Thyroid gland (tissue), 4 donors: ENCODE measurements at regions not wholly inside any gene's neighbourhood (a gene's known extent, or its start where the extent isn't known, plus 50 kb on each side); places are given as distances from the start of the nearest gene placed in this dataset.

Experiments
- DNase-seq, 2 donors: peaks; one replicate each; pipeline ENCODE4 v3.0.0-alpha.2; 2019
- H3K27ac ChIP-seq, 3 donors: fragments of 200-600 bp; sonication (generic); 1 replicate in 2 of 3; 2 replicates in 1 of 3; pipeline ENCODE4 v1.5.1; 2016 to 2019; ENCODE audit warnings: mild to moderate bottlenecking in 1 of 3, moderate library complexity in 1 of 3
- H3K27me3 ChIP-seq: fragments of 200-600 bp; sonication (generic); one replicate; pipeline ENCODE4 v1.5.1; 2019
- H3K36me3 ChIP-seq, 2 donors: fragments of 200-600 bp; sonication (generic); one replicate each; pipeline ENCODE4 v1.5.1; 2016 to 2019
- H3K4me1 ChIP-seq, 2 donors: fragments of 200-600 bp; sonication (generic); one replicate each; pipeline ENCODE4 v1.5.1; 2017 to 2019
- H3K4me3 ChIP-seq, 3 donors: fragments of 200-600 bp; sonication (generic); replicated peaks in 1 of 3; 1 replicate in 2 of 3; 2 replicates in 1 of 3; pipeline ENCODE4 v1.5.1; 2016; ENCODE audit warnings: mild to moderate bottlenecking in 1 of 3
- H3K9me3 ChIP-seq: fragments of 200-600 bp; sonication (generic); one replicate; pipeline ENCODE4 v1.5.1; 2017
- CTCF ChIP-seq, 6 experiments: fragments of 200-600 bp in 3 of 6; fragments of 450-650 bp in 3 of 6; sonication (generic) in 3 of 6; IDR thresholded peaks; one replicate each; pipeline ENCODE4 v1.5.1; 2016 to 2019; ENCODE audit warnings: antibody characterized with exemption in 6 of 6, mild to moderate bottlenecking in 2 of 6, inconsistent platforms in 1 of 6, moderate library complexity in 1 of 6
- POLR2A ChIP-seq, 2 donors: fragments of 450-650 bp; IDR thresholded peaks; one replicate each; pipeline ENCODE4 v1.6.1; 2017; ENCODE audit warnings: antibody characterized with exemption in 2 of 2, mild to moderate bottlenecking in 2 of 2, moderate library complexity in 1 of 2
- WGBS, 2 donors: methylation state at CpG; one replicate each; pipeline ENCODE4 v1.1.5; 2017; 5-methylcytosine and 5-hydroxymethylcytosine counted together
- intact Hi-C: fragments of 100-400 bp; cut with DNase I; formaldehyde crosslinking; loops from one replicate; pipeline ENCODE4 v1.15.1; 2023

GRCh38 chr5:89443508-89443907 is 560.5 kb upstream of the MEF2C start:
- Histone ChIP-seq H3K4me3 (no peak overlapping the region), H3K36me3 (no peaks in the 10 kb centered on the region), H3K9me3 (no peaks in the 10 kb centered on the region), H3K4me1 (peaks cover 3 to 4% of the 10 kb centered on the region in 2 donors), H3K27me3 (no peaks in the 10 kb centered on the region), H3K27ac (no peak overlapping the region)
- no peak for DNase-seq
- 63 to 71% methylated on average over 1 of the region's 1 CpG for WGBS, 2 donors
- intact Hi-C loops, result no loop called here
- no peak for TF ChIP-seq CTCF (IDR thresholded peaks at IDR 0.05)
- TF ChIP-seq POLR2A (IDR thresholded peaks at IDR 0.05), result no peak

DNA sequence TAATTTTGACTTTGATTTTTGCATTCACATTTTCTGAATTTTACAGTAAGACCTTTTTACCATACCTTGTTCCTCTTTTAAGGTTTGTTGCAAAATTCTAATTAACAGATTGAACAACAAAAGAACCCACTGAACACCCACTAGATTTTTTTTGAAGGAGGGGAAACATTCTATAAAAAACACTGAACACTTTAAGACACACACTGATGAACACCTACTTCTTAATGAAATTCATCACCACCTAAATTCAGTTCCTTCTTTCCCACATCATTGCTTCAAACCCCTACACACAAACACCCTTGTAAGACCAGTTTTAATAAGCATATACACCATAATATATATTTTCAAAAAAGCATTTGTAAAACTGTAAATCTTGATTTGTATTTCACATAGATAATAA is 559.0 kb upstream of the MEF2C start:
- intact Hi-C loops, result no loop called here
- Histone ChIP-seq H3K36me3 (no peaks in the 10 kb centered on the region), H3K4me3 (no peak overlapping the region), H3K4me1 (peaks cover 3 to 4% of the 10 kb centered on the region in 2 donors), H3K27ac (no peak overlapping the region), H3K27me3 (no peaks in the 10 kb centered on the region), H3K9me3 (no peaks in the 10 kb centered on the region)
- TF ChIP-seq CTCF (IDR thresholded peaks at IDR 0.05) (no peak), POLR2A (IDR thresholded peaks at IDR 0.05) (no peak)
- no peak for DNase-seq

DNA sequence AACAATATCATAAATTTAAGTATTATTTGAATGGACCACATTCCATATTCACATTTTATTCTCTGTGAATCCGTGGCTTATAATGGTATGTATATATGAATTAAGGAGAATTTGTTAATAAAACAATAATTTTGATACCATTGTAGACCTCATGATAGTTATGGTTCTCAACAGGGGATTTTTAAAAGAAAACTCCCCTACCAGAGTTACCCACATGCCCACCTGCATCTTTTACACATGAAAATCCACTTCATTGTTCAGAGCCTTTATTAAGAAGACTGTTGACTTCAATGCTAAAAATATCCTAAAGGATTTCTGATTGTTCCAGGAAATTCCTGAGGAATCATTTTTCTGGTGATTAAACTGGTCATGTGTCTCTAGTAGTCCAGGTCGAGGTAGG is 557.7 kb upstream of the MEF2C start:
- intact Hi-C loops, result no loop called here
- 86 to 91% methylated on average over 2 of the region's 2 CpGs for WGBS, 2 donors
- H3K27me3 ChIP-seq, result no peaks in the 10 kb centered on the region
- H3K9me3 ChIP-seq, result no peaks in the 10 kb centered on the region
- no peaks in the 10 kb centered on the region for H3K36me3 ChIP-seq
- H3K4me3 ChIP-seq, result no peak overlapping the region
- TF ChIP-seq POLR2A (IDR thresholded peaks at IDR 0.05), result no peak
- no peak for TF ChIP-seq CTCF (IDR thresholded peaks at IDR 0.05)
- no peak for DNase-seq
- H3K27ac ChIP-seq, result no peak overlapping the region
- H3K4me1 ChIP-seq, result peaks cover 3 to 4% of the 10 kb centered on the region in 2 donors

DNA sequence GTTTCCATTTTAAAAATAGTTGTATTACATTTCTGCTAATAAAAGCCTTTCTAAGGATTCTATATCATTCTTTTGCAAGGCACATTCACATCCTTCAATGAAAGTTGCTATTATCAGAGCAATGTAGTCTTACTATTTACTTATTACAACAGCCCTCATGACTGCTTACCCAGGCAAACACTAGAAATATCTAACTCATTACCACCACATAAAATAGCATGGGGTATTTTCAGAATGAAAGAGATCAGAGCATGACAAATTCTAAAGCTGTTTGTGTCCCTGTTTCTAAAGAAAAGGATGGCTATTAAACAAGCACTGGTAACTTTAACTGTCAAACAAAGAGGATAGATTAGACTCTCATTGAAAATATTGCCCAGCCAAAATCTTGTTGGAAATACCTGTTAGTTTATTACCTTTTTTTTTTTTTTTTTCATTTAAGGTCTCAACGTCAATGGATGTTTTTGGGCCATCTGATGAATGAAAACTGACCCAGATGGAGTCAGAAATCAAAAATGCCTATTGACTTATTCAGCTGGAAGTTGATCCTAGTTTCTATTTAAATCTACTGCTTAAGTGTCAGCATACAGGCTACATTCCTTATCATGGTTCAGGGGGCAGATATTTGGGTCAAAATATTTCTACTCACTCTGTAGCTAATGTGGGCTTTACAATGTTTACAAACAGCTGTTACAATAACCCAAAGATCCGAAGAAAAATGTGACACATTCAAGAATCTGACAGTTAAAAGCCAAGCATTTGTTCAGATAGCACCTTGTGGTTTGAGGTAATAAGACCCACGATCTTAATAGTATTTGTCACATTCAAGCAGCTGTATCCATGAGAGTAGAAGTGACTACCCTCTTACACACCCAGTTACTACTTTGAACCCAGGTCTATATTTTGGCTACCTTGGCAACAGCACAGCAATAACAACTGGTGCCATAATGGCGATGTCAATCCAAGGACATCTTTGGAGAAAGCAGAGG is 554.8 kb upstream of the MEF2C start:
- WGBS, 2 donors, result 72 to 76% methylated on average over 4 of the region's 4 CpGs

More for the DNA sequence above, 554.8 kb upstream of the MEF2C start:
- Histone ChIP-seq H3K27me3 (no peaks in the 10 kb centered on the region), H3K9me3 (no peaks in the 10 kb centered on the region), H3K36me3 (no peaks in the 10 kb centered on the region), H3K4me3 (no peak overlapping the region), H3K4me1 (no peaks in the 10 kb centered on the region), H3K27ac (no peak overlapping the region)
- TF ChIP-seq POLR2A (IDR thresholded peaks at IDR 0.05), result no peak
- TF ChIP-seq CTCF (IDR thresholded peaks at IDR 0.05), result no peak
- DNase-seq, result no peak
- intact Hi-C loops, result no loop called here
